Large intestine (tissue), 3 donors: ENCODE measurements at regions not wholly inside any gene's neighbourhood (a gene's known extent, or its start where the extent isn't known, plus 50 kb on each side); places are given as distances from the start of the nearest gene placed in this dataset.
"Not testable (repeated sequence)": the region's sequence is repeated elsewhere in the genome, so short reads cannot be mapped to it uniquely, and the experiment has no call there.

Source experiments
- DNase-seq, 2 donors: peaks; one replicate each; pipeline versions ENCODE4 v3.0.0 to v3.0.0-alpha.2; 2013
- H3K27ac ChIP-seq: one replicate; pipeline ENCODE4 v1.5.1; 2013; ENCODE audit warnings: low read length
- H3K27me3 ChIP-seq: 2 replicates; pipeline ENCODE4 v1.6.1; 2013; ENCODE audit warnings: low read length; ENCODE audit not compliant: control insufficient read depth, insufficient read depth
- H3K36me3 ChIP-seq: 2 replicates; pipeline ENCODE4 v1.6.1; 2013; ENCODE audit warnings: low read length; ENCODE audit not compliant: control insufficient read depth, insufficient read depth
- H3K4me1 ChIP-seq: one replicate; pipeline ENCODE4 v1.6.1; 2013; ENCODE audit warnings: low read length; ENCODE audit not compliant: control insufficient read depth, insufficient read depth
- H3K4me3 ChIP-seq: one replicate; pipeline ENCODE4 v1.5.1; 2013; ENCODE audit warnings: low read length
- H3K9me3 ChIP-seq: one replicate; pipeline ENCODE4 v1.6.1; 2013; ENCODE audit warnings: mild to moderate bottlenecking, low read depth, low read length, moderate library complexity; ENCODE audit not compliant: control insufficient read depth
- WGBS: methylation state at CpG from one replicate; pipeline ENCODE4 v1.1.5; 2013; ENCODE audit warnings: low lambda C conversion rate; ENCODE audit not compliant: insufficient coverage; 5-methylcytosine and 5-hydroxymethylcytosine counted together

GRCh38 chr5:62218860-62219259 lies 87.1 kb upstream of the KIF2A start:
- no CpG with 5 or more reads among the region's 3 CpGs for WGBS
- H3K27ac ChIP-seq, H3K36me3 ChIP-seq, H3K9me3 ChIP-seq, H3K4me3 ChIP-seq, DNase-seq, H3K27me3 ChIP-seq, H3K4me1 ChIP-seq: not testable (repeated sequence)

- H3K4me1 ChIP-seq, H3K4me3 ChIP-seq, H3K27me3 ChIP-seq, H3K36me3 ChIP-seq, H3K9me3 ChIP-seq: not testable (repeated sequence)
- DNase-seq: peak; percentile 60 to 82
- H3K27ac ChIP-seq: peak overlapping the region; percentile 72
- WGBS: no CpG with 5 or more reads among the region's 5 CpGs
Measured at GRCh38 chr5:62221881-62222280, 84.1 kb upstream of the KIF2A start.

- not testable (repeated sequence) for H3K9me3 ChIP-seq, H3K36me3 ChIP-seq, H3K4me1 ChIP-seq, H3K27me3 ChIP-seq, DNase-seq, H3K4me3 ChIP-seq
- WGBS: no CpG with 5 or more reads among the region's 2 CpGs
- H3K27ac ChIP-seq: peak overlapping the region; percentile 72
Measured at GRCh38 chr5:62222305-62222704, 83.7 kb upstream of the KIF2A start.

GRCh38 chr5:62223312-62223670 lies 82.7 kb upstream of the KIF2A start:
- H3K9me3 ChIP-seq, H3K4me3 ChIP-seq, H3K36me3 ChIP-seq, DNase-seq, H3K27me3 ChIP-seq, H3K4me1 ChIP-seq: not testable (repeated sequence)
- WGBS: no CpG with 5 or more reads among the region's 9 CpGs
- peak overlapping the region; percentile 72 for H3K27ac ChIP-seq

- not testable (repeated sequence) for H3K9me3 ChIP-seq, H3K4me3 ChIP-seq, DNase-seq, H3K27me3 ChIP-seq, H3K27ac ChIP-seq, H3K36me3 ChIP-seq, H3K4me1 ChIP-seq
- no CpG with 5 or more reads among the region's 7 CpGs for WGBS
Measured at GRCh38 chr5:62224987-62225601, 80.9 kb upstream of the KIF2A start.

GRCh38 chr5:62230876-62231388 lies 75.1 kb upstream of the KIF2A start:
- Histone ChIP-seq H3K4me1 (peaks cover 22% of the 10 kb centered on the region), H3K27ac (peak overlapping the region; percentile 84)
- no CpG with 5 or more reads among the region's 3 CpGs for WGBS
- peak; percentile 14 to 51 for DNase-seq
- H3K4me3 ChIP-seq, H3K9me3 ChIP-seq, H3K36me3 ChIP-seq, H3K27me3 ChIP-seq: not testable (repeated sequence)

GRCh38 chr5:62231576-62231975 lies 74.4 kb upstream of the KIF2A start:
- Histone ChIP-seq H3K4me1 (peaks cover 22% of the 10 kb centered on the region), H3K36me3 (no peaks in the 10 kb centered on the region), H3K27ac (peak overlapping the region; percentile 84), H3K4me3 (no peak overlapping the region), H3K9me3 (no peaks in the 10 kb centered on the region), H3K27me3 (no peaks in the 10 kb centered on the region)
- DNase-seq: no peak
- no CpG with 5 or more reads among the region's 9 CpGs for WGBS

GRCh38 chr5:62232218-62232617 lies 73.8 kb upstream of the KIF2A start:
- not testable (repeated sequence) for DNase-seq, H3K4me3 ChIP-seq, H3K36me3 ChIP-seq, H3K9me3 ChIP-seq, H3K27me3 ChIP-seq
- peaks cover 22% of the 10 kb centered on the region for H3K4me1 ChIP-seq
- no CpG with 5 or more reads among the region's 1 CpG for WGBS
- H3K27ac ChIP-seq: peak overlapping the region; percentile 84

- H3K36me3 ChIP-seq, H3K4me3 ChIP-seq, H3K27me3 ChIP-seq, H3K9me3 ChIP-seq: not testable (repeated sequence)
- peak overlapping the region; percentile 84 for H3K27ac ChIP-seq
- peak; percentile 58 to 71 for DNase-seq
- 42% methylated on average over 2 of the region's 6 CpGs for WGBS
- H3K4me1 ChIP-seq: peaks cover 22% of the 10 kb centered on the region
Measured at GRCh38 chr5:62233083-62234046, 72.6 kb upstream of the KIF2A start.

- H3K27ac ChIP-seq, DNase-seq, H3K4me3 ChIP-seq, H3K9me3 ChIP-seq, H3K27me3 ChIP-seq, H3K36me3 ChIP-seq: not testable (repeated sequence)
- H3K4me1 ChIP-seq: peaks cover 15% of the 10 kb centered on the region
- WGBS: no CpG with 5 or more reads among the region's 7 CpGs
Measured at GRCh38 chr5:62236593-62236992, 69.4 kb upstream of the KIF2A start.
